T-helper 1 cell treated with Interleukin-12 subunit alpha and Interleukin-12 subunit beta and Interleukin-4 antibody, amounts not matched to agents 30 μg/mL and 1 μg/mL, for 36 hours (primary cell): ENCODE measurements at regions not wholly inside any gene's neighbourhood (a gene's known extent, or its start where the extent isn't known, plus 50 kb on each side); places are given as distances from the start of the nearest gene placed in this dataset.

Experiments used
- H3K27ac Mint-ChIP-seq: one replicate; pipeline ENCODE4 v1.8.0; 2021; ENCODE audit warnings: mild to moderate bottlenecking, mixed read lengths
- H3K27me3 Mint-ChIP-seq: one replicate; pipeline ENCODE4 v1.8.0; 2021; ENCODE audit warnings: low read depth, mixed read lengths
- H3K36me3 Mint-ChIP-seq: one replicate; pipeline ENCODE4 v1.8.0; 2021; ENCODE audit warnings: low read depth, mixed read lengths
- H3K4me1 Mint-ChIP-seq: one replicate; pipeline ENCODE4 v1.8.0; 2021; ENCODE audit warnings: low read depth, mixed read lengths
- H3K4me3 Mint-ChIP-seq: one replicate; pipeline ENCODE4 v1.8.0; 2021; ENCODE audit warnings: mild to moderate bottlenecking, moderate library complexity, mixed read lengths
- H3K9me3 Mint-ChIP-seq: one replicate; pipeline ENCODE4 v1.8.0; 2021; ENCODE audit warnings: mixed read lengths

GRCh38 chr2:104468846-104469245 lies 385.1 kb upstream of the POU3F3 start:
- no peaks in the 10 kb centered on the region for H3K9me3 Mint-ChIP-seq
- no peak overlapping the region for H3K27ac Mint-ChIP-seq
- no peaks in the 10 kb centered on the region for H3K4me1 Mint-ChIP-seq
- no peaks in the 10 kb centered on the region for H3K27me3 Mint-ChIP-seq
- no peaks in the 10 kb centered on the region for H3K36me3 Mint-ChIP-seq
- no peak overlapping the region for H3K4me3 Mint-ChIP-seq

DNA sequence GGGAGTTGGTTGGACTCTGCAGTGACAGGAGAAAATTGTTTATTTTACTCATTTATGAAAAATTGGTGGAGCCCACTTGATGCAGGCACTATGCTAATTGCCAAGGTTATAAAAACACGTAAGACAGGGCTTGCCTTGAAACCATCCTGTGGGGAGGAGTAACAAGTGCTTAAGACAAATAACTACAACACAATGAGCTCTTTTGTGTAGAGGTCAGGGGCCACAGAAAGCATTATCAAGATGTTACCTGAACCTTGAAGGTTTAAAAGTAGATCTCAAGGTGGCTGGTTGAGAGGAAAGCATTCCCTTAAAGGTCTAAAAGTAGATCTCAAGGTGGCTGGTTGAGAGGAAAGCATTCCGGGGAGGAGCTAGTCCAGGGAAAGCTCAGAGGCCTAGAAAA lies 381.8 kb upstream of the POU3F3 start:
- H3K9me3 Mint-ChIP-seq: no peaks in the 10 kb centered on the region
- no peak overlapping the region for H3K27ac Mint-ChIP-seq
- no peaks in the 10 kb centered on the region for H3K27me3 Mint-ChIP-seq
- H3K4me3 Mint-ChIP-seq: no peak overlapping the region
- no peaks in the 10 kb centered on the region for H3K36me3 Mint-ChIP-seq
- H3K4me1 Mint-ChIP-seq: no peaks in the 10 kb centered on the region

DNA sequence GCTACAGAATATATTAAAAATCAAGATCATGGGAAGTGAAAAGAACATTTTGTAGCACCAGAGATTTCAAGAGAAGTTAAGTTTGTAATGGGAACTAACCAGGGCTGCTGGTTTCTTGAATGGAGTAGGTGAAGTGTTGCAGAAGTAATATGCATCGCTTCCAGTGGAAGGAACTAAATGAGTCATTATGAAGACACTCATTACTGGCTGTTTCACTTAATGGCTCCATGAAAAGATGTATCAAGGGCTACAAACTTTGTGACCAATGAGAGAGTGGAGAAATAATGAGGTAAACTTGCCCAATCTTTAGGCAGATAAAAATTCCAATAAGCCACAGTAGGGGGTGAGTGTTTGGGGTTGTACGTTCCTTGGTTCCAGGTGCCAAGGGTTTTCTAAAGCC lies 380.4 kb upstream of the POU3F3 start:
- no peaks in the 10 kb centered on the region for H3K4me1 Mint-ChIP-seq
- no peak overlapping the region for H3K27ac Mint-ChIP-seq
- no peaks in the 10 kb centered on the region for H3K9me3 Mint-ChIP-seq
- H3K4me3 Mint-ChIP-seq: no peak overlapping the region
- H3K27me3 Mint-ChIP-seq: no peaks in the 10 kb centered on the region
- no peaks in the 10 kb centered on the region for H3K36me3 Mint-ChIP-seq

- no peak overlapping the region for H3K4me3 Mint-ChIP-seq
- H3K27ac Mint-ChIP-seq: no peak overlapping the region
- H3K36me3 Mint-ChIP-seq: no peaks in the 10 kb centered on the region
- H3K27me3 Mint-ChIP-seq: no peaks in the 10 kb centered on the region
- no peaks in the 10 kb centered on the region for H3K4me1 Mint-ChIP-seq
- H3K9me3 Mint-ChIP-seq: no peaks in the 10 kb centered on the region
Observed at GRCh38 chr2:104474716-104475115, 379.2 kb upstream of the POU3F3 start.

GRCh38 chr2:104476075-104476474 lies 377.8 kb upstream of the POU3F3 start:
- H3K36me3 Mint-ChIP-seq: no peaks in the 10 kb centered on the region
- H3K4me1 Mint-ChIP-seq: no peaks in the 10 kb centered on the region
- H3K9me3 Mint-ChIP-seq: no peaks in the 10 kb centered on the region
- no peaks in the 10 kb centered on the region for H3K27me3 Mint-ChIP-seq
- H3K4me3 Mint-ChIP-seq: no peak overlapping the region
- H3K27ac Mint-ChIP-seq: no peak overlapping the region

GRCh38 chr2:104476563-104476988 lies 377.3 kb upstream of the POU3F3 start:
- Mint-ChIP-seq H3K9me3 (no peaks in the 10 kb centered on the region), H3K27me3 (no peaks in the 10 kb centered on the region), H3K4me3 (no peak overlapping the region), H3K36me3 (no peaks in the 10 kb centered on the region), H3K27ac (no peak overlapping the region), H3K4me1 (no peaks in the 10 kb centered on the region)

DNA sequence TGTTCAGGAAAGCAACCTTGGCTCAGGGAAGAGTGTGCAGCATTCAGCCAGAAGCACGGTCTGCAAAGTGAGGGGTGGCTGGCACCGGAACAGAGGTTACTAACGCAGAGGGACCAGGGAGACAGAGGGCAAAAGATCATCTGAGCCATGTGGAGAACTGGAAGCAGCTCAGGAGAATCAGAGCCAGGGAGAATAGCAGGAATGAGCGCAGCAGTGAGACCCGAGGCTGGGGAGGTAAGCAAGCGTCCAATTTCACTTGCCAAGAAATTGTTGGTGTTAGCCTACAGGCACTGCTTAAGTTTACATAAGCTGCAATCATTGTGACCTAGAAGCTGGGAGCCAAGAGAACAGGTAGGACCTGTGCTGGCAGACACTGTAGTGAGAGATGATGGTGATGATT lies 372.6 kb upstream of the POU3F3 start:
- Mint-ChIP-seq H3K4me3 (no peak overlapping the region), H3K27ac (no peak overlapping the region), H3K4me1 (no peaks in the 10 kb centered on the region), H3K9me3 (no peaks in the 10 kb centered on the region), H3K36me3 (no peaks in the 10 kb centered on the region), H3K27me3 (no peaks in the 10 kb centered on the region)

DNA sequence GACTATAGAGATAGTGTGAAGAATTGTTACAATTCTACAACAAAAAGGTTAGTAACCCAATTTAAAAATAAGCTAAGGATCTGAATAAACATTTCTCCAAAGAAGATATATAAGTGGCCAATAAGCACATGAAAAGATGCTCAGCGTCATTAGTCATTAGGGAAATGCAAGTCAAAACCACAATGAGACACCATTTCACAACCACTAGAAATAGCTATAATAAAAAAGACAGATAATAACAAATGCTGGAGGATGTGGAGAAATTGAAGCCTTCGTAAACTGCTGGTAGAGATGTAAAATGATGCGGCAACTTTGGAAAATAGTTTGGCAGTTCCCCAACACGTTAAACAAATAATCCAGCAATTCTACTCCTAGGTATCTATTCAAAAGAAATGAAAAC lies 366.5 kb upstream of the POU3F3 start:
- Mint-ChIP-seq H3K4me1 (no peaks in the 10 kb centered on the region), H3K27ac (no peak overlapping the region), H3K9me3 (no peaks in the 10 kb centered on the region), H3K4me3 (no peak overlapping the region), H3K36me3 (no peaks in the 10 kb centered on the region), H3K27me3 (no peaks in the 10 kb centered on the region)

DNA sequence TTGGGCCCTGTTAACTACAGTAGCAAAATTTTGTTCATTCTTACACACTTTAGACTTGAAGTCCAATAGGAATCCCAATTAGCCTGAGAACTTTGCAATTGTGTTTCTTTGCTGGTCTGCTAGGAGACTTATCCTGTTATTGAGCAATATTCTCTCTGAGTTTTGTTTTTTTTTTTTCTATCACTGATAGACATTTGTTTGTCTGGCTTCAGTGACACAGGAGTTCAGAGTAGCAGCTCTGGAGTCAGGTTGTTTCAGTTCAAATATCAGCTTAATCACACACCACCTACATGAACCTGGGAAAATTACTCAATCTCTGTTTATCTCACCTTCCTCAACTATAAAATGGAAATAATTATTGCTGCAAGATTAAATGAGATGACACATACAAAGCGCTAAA lies 360.2 kb upstream of the POU3F3 start:
- Mint-ChIP-seq H3K4me1 (no peaks in the 10 kb centered on the region), H3K36me3 (no peaks in the 10 kb centered on the region), H3K9me3 (no peaks in the 10 kb centered on the region), H3K27ac (no peak overlapping the region), H3K27me3 (no peaks in the 10 kb centered on the region), H3K4me3 (no peak overlapping the region)

DNA sequence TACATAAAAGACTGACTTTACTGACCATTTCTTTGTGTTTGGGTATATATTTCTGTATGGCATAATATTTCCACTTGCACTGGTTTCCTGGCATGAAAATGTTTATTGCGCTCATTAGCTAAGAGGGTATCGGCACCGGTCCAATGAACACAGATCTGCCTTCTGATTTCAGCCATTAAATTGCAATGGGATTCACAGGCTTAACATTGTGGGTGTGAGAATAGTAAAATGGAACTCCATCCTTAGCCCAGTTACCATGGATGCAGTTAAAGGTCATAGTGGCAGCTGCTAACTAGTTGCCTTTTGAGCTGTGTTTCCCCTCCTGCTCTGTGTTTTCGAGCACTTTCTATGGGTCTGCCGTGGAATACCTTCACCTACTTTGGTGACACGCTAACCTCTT lies 352.6 kb upstream of the POU3F3 start:
- Mint-ChIP-seq H3K27me3 (no peaks in the 10 kb centered on the region), H3K9me3 (no peaks in the 10 kb centered on the region), H3K4me1 (no peaks in the 10 kb centered on the region), H3K4me3 (no peak overlapping the region), H3K36me3 (no peaks in the 10 kb centered on the region), H3K27ac (no peak overlapping the region)

DNA sequence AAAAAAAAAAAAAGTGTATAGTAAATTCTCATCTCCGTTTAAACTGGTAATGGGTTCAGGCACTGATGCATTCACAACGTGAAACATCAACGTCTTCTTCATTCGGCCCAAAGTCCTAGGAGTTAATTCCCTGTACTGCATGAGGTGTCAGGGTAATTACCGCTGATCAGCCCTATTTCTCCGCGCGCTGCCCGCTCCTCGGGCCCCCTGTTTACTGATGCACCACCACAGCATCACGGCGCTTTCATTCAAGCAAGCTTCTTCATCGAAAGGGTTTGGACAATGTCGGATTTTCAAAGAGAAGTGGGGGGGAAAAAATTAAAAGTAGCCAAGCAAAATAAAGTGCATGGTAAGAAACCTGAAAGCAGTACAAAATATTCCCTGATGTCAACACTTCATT lies 352.0 kb upstream of the POU3F3 start:
- Mint-ChIP-seq H3K27ac (no peak overlapping the region), H3K4me3 (no peak overlapping the region), H3K9me3 (no peaks in the 10 kb centered on the region), H3K36me3 (no peaks in the 10 kb centered on the region), H3K27me3 (no peaks in the 10 kb centered on the region), H3K4me1 (no peaks in the 10 kb centered on the region)

GRCh38 chr2:104502901-104503300 lies 351.0 kb upstream of the POU3F3 start:
- H3K27me3 Mint-ChIP-seq: no peaks in the 10 kb centered on the region
- no peaks in the 10 kb centered on the region for H3K36me3 Mint-ChIP-seq
- no peak overlapping the region for H3K27ac Mint-ChIP-seq
- no peak overlapping the region for H3K4me3 Mint-ChIP-seq
- no peaks in the 10 kb centered on the region for H3K9me3 Mint-ChIP-seq
- H3K4me1 Mint-ChIP-seq: no peaks in the 10 kb centered on the region

- H3K27ac Mint-ChIP-seq: no peak overlapping the region
- H3K36me3 Mint-ChIP-seq: no peaks in the 10 kb centered on the region
- H3K4me3 Mint-ChIP-seq: no peak overlapping the region
- H3K9me3 Mint-ChIP-seq: no peaks in the 10 kb centered on the region
- no peaks in the 10 kb centered on the region for H3K4me1 Mint-ChIP-seq
- H3K27me3 Mint-ChIP-seq: no peaks in the 10 kb centered on the region
Observed at GRCh38 chr2:104504331-104505073, 349.4 kb upstream of the POU3F3 start.

DNA sequence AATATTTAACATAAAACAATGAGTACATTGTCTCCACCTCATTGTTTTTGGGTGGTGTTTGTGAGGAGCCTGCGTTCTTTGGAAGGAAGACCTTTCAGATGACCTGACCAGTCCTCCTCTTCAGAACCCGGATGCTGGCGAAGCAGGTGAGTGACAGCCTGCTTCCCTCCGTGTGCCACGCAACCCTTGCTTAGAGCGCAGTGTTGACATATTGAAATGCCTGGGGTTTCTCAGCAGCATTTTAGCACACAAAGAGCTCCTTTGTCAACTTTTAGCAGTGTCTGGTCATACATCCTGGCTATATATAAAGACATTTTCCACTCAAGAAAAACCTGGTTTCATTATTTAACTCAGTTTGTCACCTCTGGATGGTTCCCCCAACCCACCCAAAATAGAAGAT lies 335.7 kb upstream of the POU3F3 start:
- H3K4me1 Mint-ChIP-seq: no peaks in the 10 kb centered on the region
- H3K27ac Mint-ChIP-seq: no peak overlapping the region
- H3K36me3 Mint-ChIP-seq: no peaks in the 10 kb centered on the region
- no peaks in the 10 kb centered on the region for H3K27me3 Mint-ChIP-seq
- H3K4me3 Mint-ChIP-seq: no peak overlapping the region
- no peaks in the 10 kb centered on the region for H3K9me3 Mint-ChIP-seq

DNA sequence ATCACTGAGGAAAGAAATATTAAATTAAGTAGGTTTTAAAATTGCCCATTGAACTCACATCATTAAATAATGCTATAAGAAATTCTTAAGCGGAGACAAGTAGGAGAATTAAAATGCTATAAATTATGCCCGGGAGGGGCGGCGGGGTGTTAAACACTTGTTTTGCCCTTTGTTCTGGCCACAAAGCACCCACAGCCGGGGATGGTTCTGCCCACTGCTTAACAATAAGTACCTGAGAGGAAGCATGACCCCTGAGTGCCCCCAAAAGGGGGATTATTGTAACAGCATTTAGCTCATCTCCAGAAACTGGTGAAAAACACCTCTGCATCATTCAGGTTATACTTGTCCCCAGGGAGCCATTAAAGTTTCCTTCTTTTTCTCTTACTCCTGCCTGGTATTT lies 332.7 kb upstream of the POU3F3 start:
- H3K27ac Mint-ChIP-seq: no peak overlapping the region
- H3K36me3 Mint-ChIP-seq: no peaks in the 10 kb centered on the region
- no peak overlapping the region for H3K4me3 Mint-ChIP-seq
- H3K9me3 Mint-ChIP-seq: no peaks in the 10 kb centered on the region
- H3K4me1 Mint-ChIP-seq: no peaks in the 10 kb centered on the region
- H3K27me3 Mint-ChIP-seq: no peaks in the 10 kb centered on the region

DNA sequence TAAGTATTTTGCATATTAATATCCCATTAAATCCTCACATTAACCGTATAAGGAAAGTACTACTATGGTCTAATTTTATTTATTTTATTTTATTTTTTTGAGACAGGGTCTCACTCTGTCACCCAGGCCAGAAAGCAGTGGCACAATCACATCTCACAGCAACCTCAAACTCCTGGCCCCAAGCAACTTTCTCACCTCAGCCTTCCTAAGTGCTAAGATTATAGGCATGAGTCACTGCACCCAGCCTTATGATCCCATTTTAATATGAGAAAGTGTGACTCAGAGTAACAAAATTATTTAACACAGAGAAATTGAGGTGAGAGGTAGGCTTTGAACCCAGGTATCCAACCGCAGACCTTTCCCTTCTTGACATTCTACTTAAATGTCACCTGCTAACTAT lies 330.0 kb upstream of the POU3F3 start:
- Mint-ChIP-seq H3K27me3 (no peaks in the 10 kb centered on the region), H3K4me1 (no peaks in the 10 kb centered on the region), H3K36me3 (no peaks in the 10 kb centered on the region), H3K4me3 (no peak overlapping the region), H3K9me3 (no peaks in the 10 kb centered on the region), H3K27ac (no peak overlapping the region)
